SK-N-SH treated with all-trans-retinoic acid at 6 μM for 48 hours (cell line): ENCODE measurements at regions not wholly inside any gene's neighbourhood (a gene's known extent, or its start where the extent isn't known, plus 50 kb on each side); places are given as distances from the start of the nearest gene placed in this dataset.

ENCODE experiments used
- ATAC-seq: fragments of 200-7000 bp; cut with Tn5 transposase; 3 replicates; pipeline ENCODE4 v1.9.1; 2020; ENCODE audit warnings: mild to moderate bottlenecking, moderate library complexity
- CSRNP3 ChIP-seq: fragments of 250-450 bp; sonication (Bioruptor Pico); IDR thresholded peaks from 2 replicates; pipeline ENCODE4 v1.5.1; 2021; ENCODE audit warnings: mild to moderate bottlenecking, moderate library complexity
- ESRRG ChIP-seq: fragments of 250-450 bp; sonication (Bioruptor Pico); IDR thresholded peaks from 2 replicates; pipeline ENCODE4 v1.6.1; 2021; ENCODE audit warnings: mild to moderate bottlenecking
- ISL1 ChIP-seq: fragments of 250-450 bp; sonication (Bioruptor Pico); IDR thresholded peaks from 2 replicates; pipeline ENCODE4 v2.1.2; 2022; ENCODE audit warnings: mild to moderate bottlenecking, moderate library complexity
- POU6F1 ChIP-seq: fragments of 250-450 bp; sonication (Bioruptor Pico); IDR thresholded peaks from 2 replicates; pipeline ENCODE4 v1.8.0; 2021; ENCODE audit warnings: low read depth, mild to moderate bottlenecking, moderate library complexity, borderline replicate concordance
- RARB ChIP-seq: fragments of 250-450 bp; sonication (Bioruptor Pico); IDR thresholded peaks from 2 replicates; pipeline ENCODE4 v1.8.0; 2021; ENCODE audit warnings: mild to moderate bottlenecking, moderate library complexity
- SNAI2 ChIP-seq: fragments of 250-450 bp; sonication (Bioruptor Pico); IDR thresholded peaks from 2 replicates; pipeline ENCODE4 v1.5.0; 2020; ENCODE audit warnings: mild to moderate bottlenecking, moderate library complexity
- TCF4 ChIP-seq: fragments of 250-450 bp; sonication (Bioruptor Pico); IDR thresholded peaks from 2 replicates; pipeline ENCODE4 v1.8.0; 2021; ENCODE audit warnings: mild to moderate bottlenecking, moderate library complexity, borderline replicate concordance
- ZC3H10 ChIP-seq: fragments of 250-450 bp; sonication (Bioruptor Pico); IDR thresholded peaks from 2 replicates; pipeline ENCODE4 v1.5.1; 2021; ENCODE audit warnings: mild to moderate bottlenecking, moderate library complexity
- ZNF70 ChIP-seq: fragments of 450-650 bp; formaldehyde crosslinking; IDR thresholded peaks from 2 replicates; pipeline ENCODE4 v1.5.0; 2020; ENCODE audit warnings: mild to moderate bottlenecking, moderate library complexity
- ZNF8 ChIP-seq: fragments of 450-650 bp; formaldehyde crosslinking; IDR thresholded peaks from 2 replicates; pipeline ENCODE4 v1.5.0; 2020; ENCODE audit warnings: mild to moderate bottlenecking, moderate library complexity
- TF ChIP-seq, protein P1 (sequence below): fragments of 250-450 bp; sonication (Bioruptor Pico); IDR thresholded peaks from 2 replicates; pipeline ENCODE4 v1.5.0; 2020; ENCODE audit warnings: mild to moderate bottlenecking, moderate library complexity
- TF ChIP-seq, protein P2 (sequence below): fragments of 250-450 bp; sonication (Bioruptor Pico); IDR thresholded peaks from 2 replicates; pipeline ENCODE4 v1.8.0; 2020; ENCODE audit warnings: mild to moderate bottlenecking, moderate library complexity, borderline replicate concordance

- TF ChIP-seq, protein P1, sequence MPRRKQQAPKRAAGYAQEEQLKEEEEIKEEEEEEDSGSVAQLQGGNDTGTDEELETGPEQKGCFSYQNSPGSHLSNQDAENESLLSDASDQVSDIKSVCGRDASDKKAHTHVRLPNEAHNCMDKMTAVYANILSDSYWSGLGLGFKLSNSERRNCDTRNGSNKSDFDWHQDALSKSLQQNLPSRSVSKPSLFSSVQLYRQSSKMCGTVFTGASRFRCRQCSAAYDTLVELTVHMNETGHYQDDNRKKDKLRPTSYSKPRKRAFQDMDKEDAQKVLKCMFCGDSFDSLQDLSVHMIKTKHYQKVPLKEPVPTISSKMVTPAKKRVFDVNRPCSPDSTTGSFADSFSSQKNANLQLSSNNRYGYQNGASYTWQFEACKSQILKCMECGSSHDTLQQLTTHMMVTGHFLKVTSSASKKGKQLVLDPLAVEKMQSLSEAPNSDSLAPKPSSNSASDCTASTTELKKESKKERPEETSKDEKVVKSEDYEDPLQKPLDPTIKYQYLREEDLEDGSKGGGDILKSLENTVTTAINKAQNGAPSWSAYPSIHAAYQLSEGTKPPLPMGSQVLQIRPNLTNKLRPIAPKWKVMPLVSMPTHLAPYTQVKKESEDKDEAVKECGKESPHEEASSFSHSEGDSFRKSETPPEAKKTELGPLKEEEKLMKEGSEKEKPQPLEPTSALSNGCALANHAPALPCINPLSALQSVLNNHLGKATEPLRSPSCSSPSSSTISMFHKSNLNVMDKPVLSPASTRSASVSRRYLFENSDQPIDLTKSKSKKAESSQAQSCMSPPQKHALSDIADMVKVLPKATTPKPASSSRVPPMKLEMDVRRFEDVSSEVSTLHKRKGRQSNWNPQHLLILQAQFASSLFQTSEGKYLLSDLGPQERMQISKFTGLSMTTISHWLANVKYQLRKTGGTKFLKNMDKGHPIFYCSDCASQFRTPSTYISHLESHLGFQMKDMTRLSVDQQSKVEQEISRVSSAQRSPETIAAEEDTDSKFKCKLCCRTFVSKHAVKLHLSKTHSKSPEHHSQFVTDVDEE (CRISPR knock-in tag), result no peak
These were observed 154.8 kb upstream of the FHL2 start (continued) for GRCh38 chr2:105553538-105554196.

DNA sequence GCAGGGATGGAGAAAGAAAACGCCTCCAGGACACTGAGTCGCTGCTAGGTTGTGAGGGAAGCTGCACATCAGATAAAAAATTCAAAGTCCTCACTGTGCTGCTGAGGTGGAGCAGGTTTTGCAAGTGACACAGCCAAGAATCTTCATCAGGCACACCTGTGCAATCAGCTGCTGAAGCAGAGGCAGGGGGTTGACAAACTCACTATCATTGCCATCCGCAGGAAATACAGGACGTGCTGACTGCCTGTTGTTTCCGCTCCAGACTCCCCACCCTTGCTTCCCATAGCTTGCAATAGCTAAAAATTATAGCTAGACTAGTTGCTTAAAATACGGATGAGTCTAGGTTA, 147.8 kb upstream of the FHL2 start:
- TF ChIP-seq SNAI2 (no peak), ESRRG (CRISPR knock-in tag) (no peak), RARB (no peak), CSRNP3 (CRISPR knock-in tag) (no peak)
- no peak for ATAC-seq

- ATAC-seq, result peak; percentile 93
- TF ChIP-seq CSRNP3 (CRISPR knock-in tag), result no peak
- TF ChIP-seq SNAI2, result no peak
- no peak for TF ChIP-seq TCF4 (CRISPR knock-in tag)
- TF ChIP-seq, protein P2, sequence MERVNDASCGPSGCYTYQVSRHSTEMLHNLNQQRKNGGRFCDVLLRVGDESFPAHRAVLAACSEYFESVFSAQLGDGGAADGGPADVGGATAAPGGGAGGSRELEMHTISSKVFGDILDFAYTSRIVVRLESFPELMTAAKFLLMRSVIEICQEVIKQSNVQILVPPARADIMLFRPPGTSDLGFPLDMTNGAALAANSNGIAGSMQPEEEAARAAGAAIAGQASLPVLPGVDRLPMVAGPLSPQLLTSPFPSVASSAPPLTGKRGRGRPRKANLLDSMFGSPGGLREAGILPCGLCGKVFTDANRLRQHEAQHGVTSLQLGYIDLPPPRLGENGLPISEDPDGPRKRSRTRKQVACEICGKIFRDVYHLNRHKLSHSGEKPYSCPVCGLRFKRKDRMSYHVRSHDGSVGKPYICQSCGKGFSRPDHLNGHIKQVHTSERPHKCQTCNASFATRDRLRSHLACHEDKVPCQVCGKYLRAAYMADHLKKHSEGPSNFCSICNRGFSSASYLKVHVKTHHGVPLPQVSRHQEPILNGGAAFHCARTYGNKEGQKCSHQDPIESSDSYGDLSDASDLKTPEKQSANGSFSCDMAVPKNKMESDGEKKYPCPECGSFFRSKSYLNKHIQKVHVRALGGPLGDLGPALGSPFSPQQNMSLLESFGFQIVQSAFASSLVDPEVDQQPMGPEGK (CRISPR knock-in tag), result no peak
- TF ChIP-seq ZNF70 (CRISPR knock-in tag), result no peak
- no peak for TF ChIP-seq ISL1 (CRISPR knock-in tag)
- TF ChIP-seq ZNF8 (CRISPR knock-in tag), result no peak
- no peak for TF ChIP-seq ESRRG (CRISPR knock-in tag)
- no peak for TF ChIP-seq POU6F1 (CRISPR knock-in tag)
- TF ChIP-seq ZC3H10 (CRISPR knock-in tag), result no peak
- TF ChIP-seq, protein P1 (CRISPR knock-in tag), result no peak
- TF ChIP-seq, all 23 proteins: peak for 0
These were observed 147.1 kb upstream of the FHL2 start for GRCh38 chr2:105545730-105546627.
